Prostate gland (tissue), 2 donors: ENCODE measurements at regions not wholly inside any gene's neighbourhood (a gene's known extent, or its start where the extent isn't known, plus 50 kb on each side); places are given as distances from the start of the nearest gene placed in this dataset.

Source experiments
- DNase-seq: peaks from one replicate; pipeline ENCODE4 v3.0.0-alpha.2; 2019; ENCODE audit warnings: low spot score
- H3K27ac ChIP-seq, 2 donors: fragments of 200-600 bp; sonication (generic); 2 replicates each; pipeline ENCODE4 v1.5.1; 2017 to 2019
- H3K27me3 ChIP-seq: fragments of 200-600 bp; sonication (generic); replicated peaks from 2 replicates; pipeline ENCODE4 v1.5.1; 2019; ENCODE audit not compliant: insufficient read depth
- H3K36me3 ChIP-seq, 2 donors: fragments of 200-600 bp; sonication (generic); 1 replicate in 1 of 2; 2 replicates in 1 of 2; pipeline versions ENCODE4 v1.5.1 to v1.8.1; 2017 to 2019
- H3K4me1 ChIP-seq: fragments of 200-600 bp; sonication (generic); replicated peaks from 2 replicates; pipeline ENCODE4 v1.5.1; 2019
- H3K4me3 ChIP-seq, 2 donors: fragments of 200-600 bp; sonication (generic); 2 replicates each; pipeline ENCODE4 v1.5.1; 2017 to 2019
- H3K9me3 ChIP-seq: fragments of 200-600 bp; sonication (generic); 2 replicates; pipeline ENCODE4 v1.5.1; 2017
- POLR2A ChIP-seq: fragments of 450-650 bp; IDR thresholded peaks from one replicate; pipeline ENCODE4 v1.6.1; 2016; ENCODE audit warnings: antibody characterized with exemption, mild to moderate bottlenecking
- POLR2AphosphoS5 ChIP-seq: sonication (generic); formaldehyde crosslinking; IDR thresholded peaks from one replicate; pipeline ENCODE4 v1.6.1; 2017; ENCODE audit warnings: antibody characterized with exemption
- WGBS: methylation state at CpG from one replicate; pipeline ENCODE4 v1.1.5; 2018; 5-methylcytosine and 5-hydroxymethylcytosine counted together
- intact Hi-C: fragments of 100-400 bp; cut with DNase I; formaldehyde crosslinking; loops from one replicate; pipeline ENCODE4 v1.14.2; 2022
- TF ChIP-seq, protein P1 (sequence below), 4 experiments: fragments of 200-600 bp in 2 of 4; fragments of 450-650 bp in 2 of 4; sonication (generic) in 2 of 4; IDR thresholded peaks; 1 replicate in 3 of 4; 2 replicates in 1 of 4; pipeline ENCODE4 v1.5.1; 2016 to 2019; ENCODE audit warnings: antibody characterized with exemption in 4 of 4, mild to moderate bottlenecking in 2 of 4, moderate library complexity in 2 of 4

GRCh38 chr3:103002425-103003176 is 567.8 kb downstream of the ZPLD1 start:
- Histone ChIP-seq H3K27me3 (no peaks in the 10 kb centered on the region), H3K27ac (no peak overlapping the region), H3K36me3 (no peaks in the 10 kb centered on the region), H3K9me3 (no peaks in the 10 kb centered on the region), H3K4me3 (no peak overlapping the region), H3K4me1 (no peaks in the 10 kb centered on the region)
- WGBS, result 40% methylated on average over 6 of the region's 6 CpGs
- intact Hi-C loops, result no loop called here
- TF ChIP-seq POLR2AphosphoS5, result no peak
- TF ChIP-seq POLR2A, result no peak
- TF ChIP-seq, protein P1, sequence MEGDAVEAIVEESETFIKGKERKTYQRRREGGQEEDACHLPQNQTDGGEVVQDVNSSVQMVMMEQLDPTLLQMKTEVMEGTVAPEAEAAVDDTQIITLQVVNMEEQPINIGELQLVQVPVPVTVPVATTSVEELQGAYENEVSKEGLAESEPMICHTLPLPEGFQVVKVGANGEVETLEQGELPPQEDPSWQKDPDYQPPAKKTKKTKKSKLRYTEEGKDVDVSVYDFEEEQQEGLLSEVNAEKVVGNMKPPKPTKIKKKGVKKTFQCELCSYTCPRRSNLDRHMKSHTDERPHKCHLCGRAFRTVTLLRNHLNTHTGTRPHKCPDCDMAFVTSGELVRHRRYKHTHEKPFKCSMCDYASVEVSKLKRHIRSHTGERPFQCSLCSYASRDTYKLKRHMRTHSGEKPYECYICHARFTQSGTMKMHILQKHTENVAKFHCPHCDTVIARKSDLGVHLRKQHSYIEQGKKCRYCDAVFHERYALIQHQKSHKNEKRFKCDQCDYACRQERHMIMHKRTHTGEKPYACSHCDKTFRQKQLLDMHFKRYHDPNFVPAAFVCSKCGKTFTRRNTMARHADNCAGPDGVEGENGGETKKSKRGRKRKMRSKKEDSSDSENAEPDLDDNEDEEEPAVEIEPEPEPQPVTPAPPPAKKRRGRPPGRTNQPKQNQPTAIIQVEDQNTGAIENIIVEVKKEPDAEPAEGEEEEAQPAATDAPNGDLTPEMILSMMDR (IDR thresholded peaks at IDR 0.05), result no peak
- DNase-seq, result no peak

DNA sequence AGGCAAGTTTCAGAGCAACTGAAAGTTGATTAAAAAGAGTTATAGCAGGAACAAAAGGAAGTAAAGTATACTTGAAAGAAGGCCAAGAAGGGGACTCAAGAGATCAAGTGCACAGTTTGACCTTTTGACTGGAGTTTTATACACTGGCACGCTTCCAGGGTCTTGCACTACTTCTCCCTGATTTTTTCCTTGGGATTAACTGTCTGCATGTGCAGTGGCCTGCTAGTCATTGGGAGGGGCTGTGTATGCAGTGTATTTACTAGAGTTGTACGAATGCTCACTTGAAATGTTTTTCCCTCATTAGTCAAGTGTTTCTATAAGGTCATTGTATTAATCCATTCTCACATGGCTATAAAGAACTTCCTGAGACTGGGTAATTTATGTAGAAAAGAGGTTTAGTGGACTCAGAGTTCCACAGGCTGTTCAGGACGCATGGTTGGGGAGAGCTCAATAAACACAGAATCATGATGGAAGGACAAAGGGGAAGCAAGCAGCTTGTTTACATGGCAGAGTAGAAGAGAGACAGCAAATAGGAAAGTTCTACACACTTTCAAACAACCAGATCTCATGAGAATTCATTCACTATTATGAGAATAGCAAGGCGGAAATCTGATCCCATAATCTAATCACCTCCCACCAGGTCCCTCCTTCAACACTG is 571.8 kb downstream of the ZPLD1 start:
- H3K4me1 ChIP-seq, result no peaks in the 10 kb centered on the region
- H3K4me3 ChIP-seq, result no peak overlapping the region
- H3K9me3 ChIP-seq, result no peaks in the 10 kb centered on the region
- no peak for DNase-seq
- TF ChIP-seq POLR2AphosphoS5 (no peak), POLR2A (no peak)
- TF ChIP-seq, protein P1 (IDR thresholded peaks at IDR 0.05), result no peak
- H3K27me3 ChIP-seq, result no peaks in the 10 kb centered on the region
- no peaks in the 10 kb centered on the region for H3K36me3 ChIP-seq
- no peak overlapping the region for H3K27ac ChIP-seq
- 64% methylated on average over 4 of the region's 4 CpGs for whole genome bisulfite sequencing
- intact Hi-C loops, result no loop called here

DNA sequence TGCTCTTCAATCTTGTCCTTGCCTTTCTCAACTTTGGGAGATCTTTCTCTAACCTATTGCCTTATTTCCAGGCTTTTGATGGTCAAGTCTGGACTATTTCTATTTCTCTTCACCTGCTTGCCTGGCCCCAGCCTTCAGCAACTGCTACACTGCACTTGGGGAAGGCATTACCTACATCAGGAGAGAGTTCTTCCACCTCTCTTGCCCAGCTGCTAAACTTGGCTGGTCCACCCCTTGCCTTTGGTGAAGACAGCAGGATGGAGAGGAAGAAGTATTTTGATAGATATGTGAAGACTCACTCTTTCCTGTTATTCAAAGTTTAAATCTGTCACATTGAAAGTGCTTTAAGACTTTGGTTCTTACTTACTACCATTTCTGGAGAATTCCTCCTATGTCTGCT is 574.8 kb downstream of the ZPLD1 start:
- Histone ChIP-seq H3K9me3 (no peaks in the 10 kb centered on the region), H3K27ac (no peak overlapping the region), H3K4me1 (no peaks in the 10 kb centered on the region), H3K4me3 (no peak overlapping the region), H3K27me3 (no peaks in the 10 kb centered on the region), H3K36me3 (no peaks in the 10 kb centered on the region)
- TF ChIP-seq POLR2A (no peak), POLR2AphosphoS5 (no peak)
- TF ChIP-seq, protein P1 (IDR thresholded peaks at IDR 0.05), result no peak
- no peak for DNase-seq
- intact Hi-C loops, result no loop called here

GRCh38 chr3:103025880-103026279 is 591.1 kb downstream of the ZPLD1 start:
- Histone ChIP-seq H3K4me3 (no peak overlapping the region), H3K9me3 (no peaks in the 10 kb centered on the region), H3K36me3 (no peaks in the 10 kb centered on the region), H3K27ac (no peak overlapping the region), H3K4me1 (no peaks in the 10 kb centered on the region), H3K27me3 (no peaks in the 10 kb centered on the region)
- intact Hi-C loops, result no loop called here
- TF ChIP-seq POLR2A, result no peak
- no peak for DNase-seq

- TF ChIP-seq POLR2AphosphoS5 (no peak), POLR2A (no peak)
- TF ChIP-seq, protein P1 (IDR thresholded peaks at IDR 0.05), result no peak
- 92% methylated on average over 2 of the region's 2 CpGs for WGBS
- DNase-seq, result no peak
- intact Hi-C loops, result no loop called here
- Histone ChIP-seq H3K36me3 (no peaks in the 10 kb centered on the region), H3K27ac (no peak overlapping the region), H3K4me1 (no peaks in the 10 kb centered on the region), H3K4me3 (no peak overlapping the region), H3K27me3 (no peaks in the 10 kb centered on the region), H3K9me3 (no peaks in the 10 kb centered on the region)
These were observed 599.0 kb downstream of the ZPLD1 start for GRCh38 chr3:103033841-103034240.
